ENCODE measurements at regions not wholly inside any gene's neighbourhood (a gene's known extent, or its start where the extent isn't known, plus 50 kb on each side); places are given as distances from the start of the nearest gene placed in this dataset.

DNA sequence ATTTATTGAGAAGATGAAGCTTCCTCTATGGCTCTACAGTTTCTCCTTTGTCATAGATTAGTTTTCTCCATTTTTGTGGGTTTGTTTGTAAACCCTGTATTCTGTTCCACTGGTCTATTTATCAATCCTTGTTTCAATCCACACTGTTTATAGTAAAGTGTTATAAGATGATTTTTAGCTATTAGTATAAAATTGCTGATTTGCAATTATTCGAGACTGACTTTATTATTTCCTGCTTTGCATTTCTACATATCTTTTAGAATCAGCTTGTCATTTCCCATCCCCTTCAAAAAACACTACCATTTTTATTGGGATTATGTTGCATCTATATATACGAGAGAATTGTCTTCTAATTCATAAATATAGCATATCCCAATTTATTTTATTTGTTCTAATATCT lies 325.9 kb upstream of the EPHA7 start:
- TF ChIP-seq, protein P1, sequence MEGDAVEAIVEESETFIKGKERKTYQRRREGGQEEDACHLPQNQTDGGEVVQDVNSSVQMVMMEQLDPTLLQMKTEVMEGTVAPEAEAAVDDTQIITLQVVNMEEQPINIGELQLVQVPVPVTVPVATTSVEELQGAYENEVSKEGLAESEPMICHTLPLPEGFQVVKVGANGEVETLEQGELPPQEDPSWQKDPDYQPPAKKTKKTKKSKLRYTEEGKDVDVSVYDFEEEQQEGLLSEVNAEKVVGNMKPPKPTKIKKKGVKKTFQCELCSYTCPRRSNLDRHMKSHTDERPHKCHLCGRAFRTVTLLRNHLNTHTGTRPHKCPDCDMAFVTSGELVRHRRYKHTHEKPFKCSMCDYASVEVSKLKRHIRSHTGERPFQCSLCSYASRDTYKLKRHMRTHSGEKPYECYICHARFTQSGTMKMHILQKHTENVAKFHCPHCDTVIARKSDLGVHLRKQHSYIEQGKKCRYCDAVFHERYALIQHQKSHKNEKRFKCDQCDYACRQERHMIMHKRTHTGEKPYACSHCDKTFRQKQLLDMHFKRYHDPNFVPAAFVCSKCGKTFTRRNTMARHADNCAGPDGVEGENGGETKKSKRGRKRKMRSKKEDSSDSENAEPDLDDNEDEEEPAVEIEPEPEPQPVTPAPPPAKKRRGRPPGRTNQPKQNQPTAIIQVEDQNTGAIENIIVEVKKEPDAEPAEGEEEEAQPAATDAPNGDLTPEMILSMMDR (conservative IDR thresholded peaks at IDR 0.05) = no peak
- no peak for TF ChIP-seq ZFX (IDR thresholded peaks at IDR 0.05)
